ENCODE measurements at regions not wholly inside any gene's neighbourhood (a gene's known extent, or its start where the extent isn't known, plus 50 kb on each side); places are given as distances from the start of the nearest gene placed in this dataset.

DNA sequence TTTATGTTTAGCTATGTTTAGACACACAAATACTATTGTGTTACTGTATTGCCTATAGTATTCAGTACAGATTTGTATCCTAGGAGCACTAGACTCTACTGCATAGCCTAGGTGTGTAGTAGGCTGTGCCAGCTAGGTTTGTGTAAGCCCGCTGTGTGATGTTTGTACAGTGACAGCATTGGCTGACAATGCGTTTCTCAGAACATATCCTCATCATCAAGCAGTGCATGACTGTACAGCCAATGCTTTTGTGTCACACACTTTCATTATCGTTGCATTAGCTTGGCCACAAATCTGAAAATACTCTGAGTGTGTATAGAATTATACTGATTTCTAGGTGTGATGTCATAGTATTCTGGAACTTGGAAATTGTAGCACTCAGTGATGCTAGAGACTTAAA lies 63.4 kb downstream of the CLDN34 start:
- TF ChIP-seq, protein P1, sequence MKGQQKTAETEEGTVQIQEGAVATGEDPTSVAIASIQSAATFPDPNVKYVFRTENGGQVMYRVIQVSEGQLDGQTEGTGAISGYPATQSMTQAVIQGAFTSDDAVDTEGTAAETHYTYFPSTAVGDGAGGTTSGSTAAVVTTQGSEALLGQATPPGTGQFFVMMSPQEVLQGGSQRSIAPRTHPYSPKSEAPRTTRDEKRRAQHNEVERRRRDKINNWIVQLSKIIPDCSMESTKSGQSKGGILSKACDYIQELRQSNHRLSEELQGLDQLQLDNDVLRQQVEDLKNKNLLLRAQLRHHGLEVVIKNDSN (IDR thresholded peaks at IDR 0.05), result no peak
- TF ChIP-seq RAD21 (IDR thresholded peaks at IDR 0.05; ENCODE audit: low read depth) (no peak), REST (IDR thresholded peaks at IDR 0.05; ENCODE audit: low read depth) (no peak), FOXM1 (IDR thresholded peaks at IDR 0.05; ENCODE audit: borderline replicate concordance, low read depth) (no peak), ZBTB7A (IDR thresholded peaks at IDR 0.05; ENCODE audit: low read depth) (no peak), EGR1 (IDR thresholded peaks at IDR 0.05) (no peak), TCF12 (IDR thresholded peaks at IDR 0.05; ENCODE audit: low read depth) (no peak), NFIC (IDR thresholded peaks at IDR 0.05) (no peak)
- TF ChIP-seq, protein P2, sequence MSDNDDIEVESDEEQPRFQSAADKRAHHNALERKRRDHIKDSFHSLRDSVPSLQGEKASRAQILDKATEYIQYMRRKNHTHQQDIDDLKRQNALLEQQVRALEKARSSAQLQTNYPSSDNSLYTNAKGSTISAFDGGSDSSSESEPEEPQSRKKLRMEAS (IDR thresholded peaks at IDR 0.05), result no peak

DNA sequence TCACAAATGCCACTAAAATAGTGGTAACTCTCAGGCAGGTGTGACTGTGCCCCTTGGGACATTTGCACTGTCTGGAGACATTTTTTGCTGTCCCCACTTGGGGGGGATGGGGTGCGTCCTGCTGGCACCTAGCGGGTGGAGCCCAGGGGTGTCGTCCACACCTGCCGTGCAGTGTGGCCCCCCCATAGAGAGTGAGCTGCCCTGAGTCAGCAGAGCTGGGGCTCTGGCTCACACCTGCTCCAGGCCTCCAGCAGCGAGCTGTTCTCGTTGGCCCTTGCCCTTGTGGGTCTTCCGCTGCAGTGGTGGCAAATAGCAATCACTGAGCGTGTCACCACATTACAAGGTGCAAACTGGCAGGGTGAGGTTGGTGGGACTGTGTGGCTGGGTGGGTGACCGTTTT lies 64.6 kb downstream of the CLDN34 start:
- TF ChIP-seq TAF1 (IDR thresholded peaks at IDR 0.05; ENCODE audit: low read depth) (no peak), EP300 (IDR thresholded peaks at IDR 0.05; ENCODE audit: borderline replicate concordance) (no peak), RAD21 (IDR thresholded peaks at IDR 0.05; ENCODE audit: low read depth) (no peak), FOXM1 (IDR thresholded peaks at IDR 0.05; ENCODE audit: borderline replicate concordance, low read depth) (no peak), NFIC (IDR thresholded peaks at IDR 0.05) (no peak), TCF12 (IDR thresholded peaks at IDR 0.05; ENCODE audit: low read depth) (no peak), REST (IDR thresholded peaks at IDR 0.05; ENCODE audit: low read depth) (no peak), YY1 (IDR thresholded peaks at IDR 0.05; ENCODE audit: low read depth) (no peak), ZBTB7A (IDR thresholded peaks at IDR 0.05; ENCODE audit: low read depth) (no peak), CREB1 (IDR thresholded peaks at IDR 0.05; ENCODE audit: low read depth) (no peak), EGR1 (IDR thresholded peaks at IDR 0.05) (no peak), TEAD4 (IDR thresholded peaks at IDR 0.05) (no peak), CEBPB (IDR thresholded peaks at IDR 0.05) (no peak)
- TF ChIP-seq, protein P2 (IDR thresholded peaks at IDR 0.05), result no peak
- TF ChIP-seq, protein P1 (IDR thresholded peaks at IDR 0.05), result no peak

DNA sequence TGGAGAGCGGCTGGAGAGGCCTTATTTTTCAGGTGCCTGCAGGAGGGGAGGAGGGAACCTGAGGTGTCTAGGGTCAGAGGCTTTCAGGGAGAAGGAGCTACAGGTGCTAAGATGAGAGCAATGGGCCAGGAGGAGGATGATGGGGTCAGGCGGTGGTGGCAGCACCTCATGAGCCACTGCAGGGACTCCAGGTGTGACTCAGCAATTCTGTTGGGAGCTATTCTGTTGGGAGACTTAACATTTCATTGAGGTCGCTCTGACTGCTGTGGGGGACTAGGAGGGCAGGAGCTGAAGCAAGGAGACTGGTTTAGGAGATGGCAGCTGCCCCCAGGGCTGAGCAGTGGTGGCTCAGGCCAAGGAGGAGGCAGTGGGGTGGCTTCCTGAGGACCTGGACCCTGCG lies 65.0 kb downstream of the CLDN34 start:
- TF ChIP-seq FOXM1 (IDR thresholded peaks at IDR 0.05; ENCODE audit: borderline replicate concordance, low read depth) (no peak), RAD21 (IDR thresholded peaks at IDR 0.05; ENCODE audit: low read depth) (no peak), EGR1 (IDR thresholded peaks at IDR 0.05) (no peak), CREB1 (IDR thresholded peaks at IDR 0.05; ENCODE audit: low read depth) (no peak), ZBTB7A (IDR thresholded peaks at IDR 0.05; ENCODE audit: low read depth) (no peak), CEBPB (IDR thresholded peaks at IDR 0.05) (no peak), EP300 (IDR thresholded peaks at IDR 0.05; ENCODE audit: borderline replicate concordance) (no peak), YY1 (IDR thresholded peaks at IDR 0.05; ENCODE audit: low read depth) (no peak), NFIC (IDR thresholded peaks at IDR 0.05) (no peak), TAF1 (IDR thresholded peaks at IDR 0.05; ENCODE audit: low read depth) (no peak), TEAD4 (IDR thresholded peaks at IDR 0.05) (no peak)
- TF ChIP-seq, protein P1 (IDR thresholded peaks at IDR 0.05), result no peak
- TF ChIP-seq, protein P2 (IDR thresholded peaks at IDR 0.05), result no peak

- TF ChIP-seq YY1 (IDR thresholded peaks at IDR 0.05; ENCODE audit: low read depth) (no peak), RAD21 (IDR thresholded peaks at IDR 0.05; ENCODE audit: low read depth) (no peak), FOXM1 (IDR thresholded peaks at IDR 0.05; ENCODE audit: borderline replicate concordance, low read depth) (no peak), TCF12 (IDR thresholded peaks at IDR 0.05; ENCODE audit: low read depth) (no peak), REST (IDR thresholded peaks at IDR 0.05; ENCODE audit: low read depth) (no peak), CREB1 (IDR thresholded peaks at IDR 0.05; ENCODE audit: low read depth) (no peak), NFIC (IDR thresholded peaks at IDR 0.05) (no peak), ZBTB7A (IDR thresholded peaks at IDR 0.05; ENCODE audit: low read depth) (no peak), TEAD4 (IDR thresholded peaks at IDR 0.05) (no peak), EP300 (IDR thresholded peaks at IDR 0.05; ENCODE audit: borderline replicate concordance) (no peak), TAF1 (IDR thresholded peaks at IDR 0.05; ENCODE audit: low read depth) (no peak), EGR1 (IDR thresholded peaks at IDR 0.05) (no peak), CEBPB (IDR thresholded peaks at IDR 0.05) (no peak)
- TF ChIP-seq, protein P2 (IDR thresholded peaks at IDR 0.05), result no peak
- TF ChIP-seq, protein P1 (IDR thresholded peaks at IDR 0.05), result no peak
Observed at GRCh38 chrX:10033375-10034007, 66.3 kb downstream of the CLDN34 start.
